ENCODE measurements at regions not wholly inside any gene's neighbourhood (a gene's known extent, or its start where the extent isn't known, plus 50 kb on each side); places are given as distances from the start of the nearest gene placed in this dataset.

DNA sequence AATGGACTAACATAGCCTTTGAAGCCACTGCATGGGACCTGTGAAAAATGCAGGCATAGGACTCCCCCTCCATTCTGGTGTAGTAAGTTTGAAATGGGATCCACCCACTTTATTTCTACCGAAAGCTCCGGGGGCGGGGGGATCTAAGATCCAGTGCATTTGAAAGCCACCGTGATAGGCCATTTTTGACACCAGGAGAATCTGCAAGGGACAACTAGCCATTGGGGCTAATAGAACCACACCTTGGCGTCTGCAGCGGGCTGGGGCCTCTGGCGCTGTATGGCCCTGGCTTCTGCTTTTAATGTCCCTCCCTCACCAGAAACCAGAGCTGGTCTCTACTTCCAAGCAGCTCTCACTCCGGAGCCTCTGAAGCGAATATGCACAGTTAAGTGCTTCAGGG lies 60.1 kb upstream of the GPR26 start:
- no peak for TF ChIP-seq CTCF (conservative IDR thresholded peaks at IDR 0.05; ENCODE audit: low read depth, low read length)
- DNase-seq (ENCODE audit: low read depth): no peak
- no peak overlapping the region for H3K4me3 ChIP-seq (ENCODE audit: low read depth, low read length)

- H3K4me3 ChIP-seq (ENCODE audit: low read depth, low read length): no peak overlapping the region
- no peak for TF ChIP-seq CTCF (conservative IDR thresholded peaks at IDR 0.05; ENCODE audit: low read depth, low read length)
- no peak for DNase-seq (ENCODE audit: low read depth)
Observed at GRCh38 chr10:123606955-123607354, 59.2 kb upstream of the GPR26 start.

DNA sequence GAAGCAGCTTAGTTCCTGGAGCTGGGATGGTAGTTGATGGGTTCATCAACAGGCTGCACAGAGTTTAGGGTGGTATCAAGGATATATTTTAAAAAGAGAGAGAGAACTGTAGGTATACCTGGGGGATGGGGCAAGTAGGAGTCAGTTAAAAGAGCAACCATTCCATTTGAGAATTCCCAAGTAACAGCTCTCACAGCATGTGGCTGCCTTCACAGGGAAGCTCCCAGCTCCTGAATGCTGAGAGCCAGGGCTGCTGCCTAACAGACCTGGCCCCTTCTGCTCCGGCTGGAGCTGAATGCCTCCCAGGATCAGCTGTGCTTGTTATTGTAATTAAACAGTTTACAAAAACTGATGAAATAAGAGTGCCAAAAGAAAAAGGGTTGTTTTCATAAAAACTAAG lies 58.8 kb upstream of the GPR26 start:
- no peak for TF ChIP-seq CTCF (conservative IDR thresholded peaks at IDR 0.05; ENCODE audit: low read depth, low read length)
- H3K4me3 ChIP-seq (ENCODE audit: low read depth, low read length): no peak overlapping the region
- DNase-seq (ENCODE audit: low read depth): no peak

- TF ChIP-seq CTCF (conservative IDR thresholded peaks at IDR 0.05; ENCODE audit: low read depth, low read length): no peak
- no peak for DNase-seq (ENCODE audit: low read depth)
- H3K4me3 ChIP-seq (ENCODE audit: low read depth, low read length): no peak overlapping the region
Observed at GRCh38 chr10:123608047-123608446, 58.1 kb upstream of the GPR26 start.

DNA sequence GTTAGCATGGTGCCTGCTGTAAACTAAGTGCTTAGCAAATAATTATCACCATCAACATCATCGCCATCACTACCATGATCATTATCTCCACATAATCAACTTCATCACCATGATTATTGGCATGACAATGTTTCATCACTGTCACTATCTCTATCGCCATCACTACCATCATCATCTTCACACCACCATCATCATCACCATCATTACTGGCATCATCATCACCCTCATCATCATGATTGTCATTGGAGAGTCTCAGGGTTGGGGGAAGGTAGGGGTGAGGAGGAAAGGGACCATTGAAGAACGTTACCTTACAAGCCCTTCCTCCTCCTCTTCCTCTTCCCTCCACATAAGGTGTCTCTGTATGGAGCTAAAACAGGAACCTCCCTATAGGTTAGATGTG lies 54.9 kb upstream of the GPR26 start:
- no peak overlapping the region for H3K4me3 ChIP-seq (ENCODE audit: low read depth, low read length)
- no peak for DNase-seq (ENCODE audit: low read depth)
- no peak for TF ChIP-seq CTCF (conservative IDR thresholded peaks at IDR 0.05; ENCODE audit: low read depth, low read length)

- no peak for DNase-seq (ENCODE audit: low read depth)
- no peak overlapping the region for H3K4me3 ChIP-seq (ENCODE audit: low read depth, low read length)
- TF ChIP-seq CTCF (conservative IDR thresholded peaks at IDR 0.05; ENCODE audit: low read depth, low read length): no peak
Observed at GRCh38 chr10:123611876-123612275, 54.3 kb upstream of the GPR26 start.

GRCh38 chr10:123613346-123613850 lies 52.8 kb upstream of the GPR26 start:
- DNase-seq (ENCODE audit: low read depth): no peak
- no peak overlapping the region for H3K4me3 ChIP-seq (ENCODE audit: low read depth, low read length)
- TF ChIP-seq CTCF (conservative IDR thresholded peaks at IDR 0.05; ENCODE audit: low read depth, low read length): no peak

All from epithelial cell of proximal tubule (primary cell).